ENCODE measurements at regions not wholly inside any gene's neighbourhood (a gene's known extent, or its start where the extent isn't known, plus 50 kb on each side); places are given as distances from the start of the nearest gene placed in this dataset.
"Not testable (repeated sequence)": the region's sequence is repeated elsewhere in the genome, so short reads cannot be mapped to it uniquely, and the experiment has no call there.

- no peak for DNase-seq
Observed at GRCh38 chr10:114708084-114708483, 50.0 kb upstream of the ABLIM1 start.

DNA sequence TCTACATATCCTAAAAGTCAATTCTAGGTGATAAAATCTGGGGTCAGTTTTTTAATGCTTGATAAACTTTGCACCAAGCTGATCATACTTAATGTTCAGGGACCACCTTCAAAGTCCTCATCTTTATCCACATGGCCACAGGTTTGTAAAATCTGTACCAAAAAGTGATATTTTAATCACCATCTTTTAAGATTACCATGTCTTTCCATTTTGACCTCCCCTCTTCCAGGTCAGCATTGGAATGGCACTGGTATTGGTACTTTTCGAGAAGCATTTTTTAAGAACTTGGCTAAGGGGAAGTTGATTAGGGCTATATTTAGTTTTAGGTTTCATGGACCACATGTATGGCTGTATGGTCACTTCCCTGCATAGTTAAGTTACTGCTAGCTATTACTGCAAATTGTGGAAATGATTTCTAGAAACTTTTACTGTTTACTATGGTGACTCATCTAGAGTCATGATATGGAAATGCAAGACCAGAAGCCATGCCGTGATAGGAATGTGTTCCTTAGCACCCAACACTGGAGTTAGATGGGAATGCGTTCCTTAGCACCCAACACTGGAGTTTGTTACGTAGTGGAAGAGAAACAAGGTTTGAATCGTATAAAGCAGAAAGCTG is 50.8 kb upstream of the ABLIM1 start:
- no peak for DNase-seq

GRCh38 chr10:114709984-114710383 is 51.9 kb upstream of the ABLIM1 start:
- no peak for DNase-seq

- no peak for DNase-seq
Observed at GRCh38 chr10:114711176-114711868, 53.2 kb upstream of the ABLIM1 start.

DNA sequence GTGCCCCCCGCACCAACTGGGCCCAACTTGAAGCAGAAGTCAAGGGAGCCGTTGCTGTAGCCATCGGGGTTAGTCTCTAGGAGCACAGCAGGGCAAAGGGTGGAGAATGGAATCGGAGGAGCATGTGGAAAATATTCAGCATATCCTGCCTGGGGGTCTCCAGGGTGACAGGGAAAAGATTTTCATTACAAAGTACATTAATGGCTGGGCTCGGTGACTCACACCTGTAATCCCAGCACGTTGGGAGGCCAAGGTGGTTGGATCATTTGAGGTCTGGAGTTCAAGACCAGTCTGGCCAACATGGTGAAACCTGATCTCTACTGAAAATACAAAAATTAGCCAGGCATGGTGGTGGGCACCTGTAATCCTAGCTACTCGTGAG is 53.8 kb upstream of the ABLIM1 start:
- no peak for DNase-seq

- DNase-seq = no peak
Observed at GRCh38 chr10:114713525-114714090, 55.5 kb upstream of the ABLIM1 start.

- DNase-seq = no peak
Observed at GRCh38 chr10:114714281-114714741, 56.2 kb upstream of the ABLIM1 start.

DNA sequence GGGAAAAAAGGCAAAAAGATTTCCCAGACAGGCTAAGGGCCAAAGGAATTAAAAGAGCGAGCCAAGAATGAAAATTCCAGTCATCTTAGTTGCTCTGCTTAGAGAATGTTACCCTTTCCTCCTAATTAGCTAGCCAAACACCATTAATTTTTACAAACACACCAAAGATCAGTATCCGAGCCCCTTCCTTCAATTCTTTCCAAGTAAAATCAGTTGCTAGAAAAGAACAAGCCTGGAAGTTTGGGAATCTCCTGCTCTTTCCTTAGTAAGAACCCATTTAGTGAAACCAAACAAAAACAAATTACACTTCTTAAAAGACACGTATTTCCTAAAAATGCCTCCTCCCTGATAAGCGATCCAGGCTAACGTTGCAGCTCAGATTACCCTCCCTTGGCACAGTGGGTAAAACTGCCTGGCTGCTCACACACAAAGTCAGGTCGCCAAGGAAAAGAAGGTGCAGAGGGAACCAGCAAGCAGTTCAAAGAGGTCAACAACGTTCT is 57.1 kb upstream of the ABLIM1 start:
- DNase-seq = no peak

GRCh38 chr10:114716811-114717404 is 58.8 kb upstream of the ABLIM1 start:
- DNase-seq = no peak

DNA sequence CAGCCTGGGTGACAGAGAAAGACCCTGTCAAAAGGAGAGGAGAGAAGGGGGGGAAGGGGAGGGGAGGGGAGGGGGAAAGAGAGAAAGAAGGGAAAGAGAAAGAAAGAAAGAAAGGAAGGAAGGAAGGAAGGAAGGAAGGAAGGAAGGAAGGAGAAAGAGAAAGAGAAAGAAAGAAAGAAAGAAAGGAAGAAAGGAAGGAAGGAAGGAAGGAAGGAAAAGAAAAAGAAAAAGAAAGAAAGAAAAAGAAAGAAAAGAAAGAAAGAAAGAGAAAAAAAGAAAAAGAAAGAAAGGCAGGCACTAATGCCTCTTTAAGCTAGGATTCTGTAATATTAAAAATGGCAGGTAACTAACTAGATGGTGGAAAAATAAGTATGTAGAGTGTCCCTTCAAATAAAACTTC is 59.8 kb upstream of the ABLIM1 start:
- not testable (repeated sequence) for DNase-seq

DNA sequence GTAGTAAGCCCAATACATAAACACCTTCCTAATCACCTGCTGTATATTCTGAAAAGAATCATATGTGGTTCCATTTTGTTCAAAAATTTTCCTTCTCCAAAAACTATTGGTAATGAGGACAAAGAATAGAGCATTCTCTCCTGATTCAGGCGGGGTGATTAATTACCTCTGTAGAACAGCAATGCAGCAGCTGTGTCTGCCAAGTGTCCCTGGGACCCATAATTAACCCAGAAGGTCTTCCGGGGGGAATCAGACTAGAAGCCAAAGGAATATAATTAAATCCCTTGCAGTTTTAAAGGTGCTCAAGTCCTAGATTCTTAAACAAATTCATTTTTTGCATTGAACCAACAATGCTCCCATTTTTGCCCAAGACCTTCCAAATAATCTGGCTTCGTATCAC is 60.3 kb upstream of the ABLIM1 start:
- no peak for DNase-seq

- DNase-seq = no peak
Observed at GRCh38 chr10:114719311-114719710, 61.2 kb upstream of the ABLIM1 start.

- not testable (repeated sequence) for DNase-seq
Observed at GRCh38 chr10:114720023-114720422, 61.9 kb upstream of the ABLIM1 start.

GRCh38 chr10:114720685-114721278 is 62.7 kb upstream of the ABLIM1 start:
- no peak for DNase-seq

DNA sequence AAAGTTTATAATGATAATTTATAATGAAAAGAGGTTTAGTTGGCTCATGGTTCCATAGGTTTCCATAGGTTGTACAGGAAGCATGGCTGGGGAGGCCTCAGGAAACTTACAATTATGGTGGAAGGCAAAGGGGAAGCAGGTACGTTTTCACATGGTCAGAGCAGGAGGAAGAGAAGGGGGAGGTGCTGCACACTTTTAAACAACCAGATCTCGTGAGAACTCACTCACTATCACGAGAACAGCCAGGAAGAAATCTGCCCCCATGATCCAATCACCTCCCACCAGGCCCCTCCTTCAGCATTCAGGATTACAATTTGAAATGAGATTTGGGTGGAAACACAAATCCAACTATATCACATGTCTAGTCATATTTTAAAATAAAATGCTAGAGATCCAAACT is 64.1 kb upstream of the ABLIM1 start:
- not testable (repeated sequence) for DNase-seq

- no peak for DNase-seq
Observed at GRCh38 chr10:114723361-114723760, 65.3 kb upstream of the ABLIM1 start.

DNA sequence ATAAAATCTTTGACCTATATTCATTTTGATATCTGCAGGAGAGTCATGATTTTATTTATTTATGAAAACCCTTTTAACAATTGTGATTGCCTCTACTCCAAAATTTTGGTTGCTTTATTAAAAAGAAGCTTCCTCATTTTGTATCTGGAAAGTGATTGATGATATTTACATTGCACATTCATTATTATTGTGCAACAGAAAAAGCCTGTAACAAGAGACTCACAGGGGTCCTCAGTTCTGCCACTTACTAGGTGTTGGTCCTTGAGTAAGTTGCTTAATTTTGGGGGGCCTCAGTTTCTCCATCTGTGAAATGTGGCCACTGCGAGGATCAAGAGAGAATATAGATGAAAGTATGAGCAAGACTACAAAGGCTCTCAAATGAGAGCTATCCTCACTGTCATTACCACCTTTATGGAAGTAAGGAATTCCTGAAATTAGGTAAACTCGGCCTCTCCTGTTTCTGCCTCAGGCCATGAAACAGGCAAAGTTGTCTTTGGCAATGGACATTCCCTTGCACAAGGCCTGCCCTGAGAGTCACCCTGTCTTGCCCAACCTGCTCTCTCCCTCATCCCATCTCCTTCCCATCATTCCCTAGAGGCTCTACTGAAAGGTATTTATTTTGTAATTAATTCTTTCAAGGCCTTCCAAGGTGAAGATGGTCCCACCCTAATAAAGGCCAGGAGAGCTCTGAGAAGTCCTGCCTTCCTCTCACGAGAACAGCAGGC is 66.1 kb upstream of the ABLIM1 start:
- DNase-seq = no peak

DNA sequence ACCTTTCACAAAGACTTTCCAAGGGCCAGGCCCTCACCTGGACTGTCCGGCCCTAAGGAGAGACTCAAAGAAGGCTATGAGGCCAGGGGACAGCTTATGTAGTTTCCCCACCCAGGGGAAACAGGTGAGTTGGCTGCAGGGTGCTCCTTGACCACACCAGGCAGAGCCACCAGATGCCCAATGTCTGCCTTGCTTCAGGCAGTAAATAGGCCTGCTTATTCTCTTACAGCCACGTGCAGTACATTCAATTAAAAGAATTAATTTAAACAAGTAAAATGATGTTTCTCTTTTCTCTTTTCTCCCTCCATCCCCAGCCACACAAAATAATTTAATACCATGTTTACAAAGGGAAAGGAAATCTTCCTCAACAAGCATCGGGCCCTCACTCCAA is 66.6 kb upstream of the ABLIM1 start:
- no peak for DNase-seq

- peak in 1 of 5 experiments; percentile 7 for DNase-seq
Observed at GRCh38 chr10:114726820-114727271, 68.8 kb upstream of the ABLIM1 start.

GRCh38 chr10:114728325-114728724 is 70.2 kb upstream of the ABLIM1 start:
- DNase-seq = no peak

DNA sequence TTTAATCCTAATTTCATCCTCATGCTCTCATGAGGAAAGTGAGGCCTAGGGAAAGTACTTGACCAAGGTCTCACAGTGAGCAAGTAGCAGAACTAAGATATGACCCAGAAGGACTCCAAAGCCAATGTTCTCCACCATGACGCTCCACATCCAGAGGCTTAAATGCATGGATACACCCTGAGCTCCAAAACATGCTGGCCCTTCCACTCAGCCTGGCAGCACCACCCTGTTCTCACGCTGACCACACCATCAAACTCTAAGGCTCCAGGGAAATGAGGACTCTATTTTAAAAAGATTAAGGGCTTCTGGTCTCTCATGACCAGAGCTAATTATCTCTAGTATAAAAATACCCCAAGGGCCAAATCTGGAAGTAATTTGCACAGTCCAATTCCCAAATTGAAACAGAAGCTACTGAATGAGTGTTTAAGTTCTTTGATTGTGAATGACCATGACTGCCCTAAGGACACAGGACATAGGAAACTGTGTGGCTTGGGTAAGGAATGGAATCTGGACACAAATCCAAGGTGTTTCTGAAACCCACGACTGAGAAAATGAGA is 71.1 kb upstream of the ABLIM1 start:
- no peak for DNase-seq

- no peak for DNase-seq
Observed at GRCh38 chr10:114730291-114730690, 72.2 kb upstream of the ABLIM1 start.

All from T-helper 2 cell (primary cell).